ENCODE measurements at regions not wholly inside any gene's neighbourhood (a gene's known extent, or its start where the extent isn't known, plus 50 kb on each side); places are given as distances from the start of the nearest gene placed in this dataset.

DNA sequence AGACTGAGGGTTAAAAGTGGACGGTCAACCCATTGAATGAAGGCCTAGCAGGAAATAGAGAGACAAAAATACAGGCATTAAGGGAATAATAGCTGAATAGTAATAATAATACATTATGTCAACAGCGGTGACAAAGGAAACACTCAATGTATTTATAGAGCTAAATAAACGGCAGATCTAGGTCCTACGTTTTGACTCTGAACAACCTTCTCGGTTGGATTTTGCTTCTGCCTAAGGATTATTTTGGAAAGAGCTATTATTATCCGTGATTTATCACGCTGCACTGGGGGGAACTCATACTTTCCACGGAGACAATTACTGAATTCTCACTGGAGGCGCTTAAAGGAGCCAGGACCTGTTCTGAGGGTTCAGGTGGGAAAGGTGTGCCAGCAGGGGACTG, 118.2 kb upstream of the KIRREL3 start:
- Histone ChIP-seq H3K4me3 (no peak overlapping the region), H3K4me1 (no peaks in the 10 kb centered on the region), H3K27ac (no peak overlapping the region), H3K4me2 (no peak overlapping the region), H3K9me3 (no peaks in the 10 kb centered on the region)
- no peak for FAIRE-seq
- DNase-seq (ENCODE audit: low read depth in 1 of 2, low spot score in 1 of 2) = no peak
- no peak for TF ChIP-seq JUNB (IDR thresholded peaks at IDR 0.05)
- no peak for TF ChIP-seq FOXS1 (CRISPR knock-in tag; IDR thresholded peaks at IDR 0.05)
- no peak for TF ChIP-seq KDM1A (IDR thresholded peaks at IDR 0.05; ENCODE audit: low read depth)
- TF ChIP-seq, protein P1, sequence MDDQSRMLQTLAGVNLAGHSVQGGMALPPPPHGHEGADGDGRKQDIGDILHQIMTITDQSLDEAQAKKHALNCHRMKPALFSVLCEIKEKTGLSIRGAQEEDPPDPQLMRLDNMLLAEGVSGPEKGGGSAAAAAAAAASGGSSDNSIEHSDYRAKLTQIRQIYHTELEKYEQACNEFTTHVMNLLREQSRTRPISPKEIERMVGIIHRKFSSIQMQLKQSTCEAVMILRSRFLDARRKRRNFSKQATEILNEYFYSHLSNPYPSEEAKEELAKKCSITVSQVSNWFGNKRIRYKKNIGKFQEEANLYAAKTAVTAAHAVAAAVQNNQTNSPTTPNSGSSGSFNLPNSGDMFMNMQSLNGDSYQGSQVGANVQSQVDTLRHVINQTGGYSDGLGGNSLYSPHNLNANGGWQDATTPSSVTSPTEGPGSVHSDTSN (IDR thresholded peaks at IDR 0.05) = no peak
- ChIA-PET POLR2A (no interaction called here), CTCF (no interaction called here)
- WGBS (ENCODE audit: missing lambda C conversion rate) = 39% methylated on average over 9 of the region's 9 CpGs
- no peak for ATAC-seq

DNA sequence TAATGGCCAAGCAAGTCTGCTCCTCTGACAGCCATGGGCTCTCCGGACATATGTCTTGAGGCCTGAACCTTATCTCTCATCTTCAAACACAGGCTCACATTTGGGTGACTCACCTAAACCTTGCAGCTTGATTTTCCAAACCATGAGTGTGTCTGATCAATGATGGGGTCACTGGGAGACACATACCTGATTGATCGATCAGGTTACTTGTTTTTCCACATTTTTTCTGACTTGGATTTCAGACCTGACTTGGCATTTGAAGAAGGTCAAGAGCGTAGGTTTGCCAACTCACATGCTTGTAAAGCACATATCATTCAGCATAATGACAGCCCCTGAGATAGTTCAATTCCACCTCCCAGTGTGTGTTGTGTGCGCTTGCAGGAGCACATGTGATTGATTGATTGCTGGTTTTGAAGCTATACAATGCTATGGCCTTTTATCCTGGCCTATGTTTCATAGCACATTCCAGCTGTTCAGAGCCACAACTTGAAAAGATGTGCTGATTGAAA, 116.7 kb upstream of the KIRREL3 start:
- Histone ChIP-seq H3K4me1 (no peaks in the 10 kb centered on the region), H3K4me2 (no peak overlapping the region), H3K9me3 (no peaks in the 10 kb centered on the region), H3K4me3 (no peak overlapping the region), H3K27ac (no peak overlapping the region)
- no peak for FAIRE-seq
- no peak for ATAC-seq
- 43% methylated on average over 4 of the region's 4 CpGs for WGBS (ENCODE audit: missing lambda C conversion rate)
- CTCF ChIA-PET = no interaction called here
- DNase-seq (ENCODE audit: low read depth in 1 of 2, low spot score in 1 of 2) = no peak
- no peak for TF ChIP-seq RCOR1 (IDR thresholded peaks at IDR 0.05; ENCODE audit: low read depth, low read length)
- TF ChIP-seq, protein P2, sequence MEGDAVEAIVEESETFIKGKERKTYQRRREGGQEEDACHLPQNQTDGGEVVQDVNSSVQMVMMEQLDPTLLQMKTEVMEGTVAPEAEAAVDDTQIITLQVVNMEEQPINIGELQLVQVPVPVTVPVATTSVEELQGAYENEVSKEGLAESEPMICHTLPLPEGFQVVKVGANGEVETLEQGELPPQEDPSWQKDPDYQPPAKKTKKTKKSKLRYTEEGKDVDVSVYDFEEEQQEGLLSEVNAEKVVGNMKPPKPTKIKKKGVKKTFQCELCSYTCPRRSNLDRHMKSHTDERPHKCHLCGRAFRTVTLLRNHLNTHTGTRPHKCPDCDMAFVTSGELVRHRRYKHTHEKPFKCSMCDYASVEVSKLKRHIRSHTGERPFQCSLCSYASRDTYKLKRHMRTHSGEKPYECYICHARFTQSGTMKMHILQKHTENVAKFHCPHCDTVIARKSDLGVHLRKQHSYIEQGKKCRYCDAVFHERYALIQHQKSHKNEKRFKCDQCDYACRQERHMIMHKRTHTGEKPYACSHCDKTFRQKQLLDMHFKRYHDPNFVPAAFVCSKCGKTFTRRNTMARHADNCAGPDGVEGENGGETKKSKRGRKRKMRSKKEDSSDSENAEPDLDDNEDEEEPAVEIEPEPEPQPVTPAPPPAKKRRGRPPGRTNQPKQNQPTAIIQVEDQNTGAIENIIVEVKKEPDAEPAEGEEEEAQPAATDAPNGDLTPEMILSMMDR (IDR thresholded peaks at IDR 0.05) = no peak
- no peak for TF ChIP-seq HDAC2 (IDR thresholded peaks at IDR 0.05)
- TF ChIP-seq CHD4 (IDR thresholded peaks at IDR 0.05; ENCODE audit: borderline replicate concordance) = no peak
- TF ChIP-seq, protein P1 (IDR thresholded peaks at IDR 0.05) = no peak
- no peak for TF ChIP-seq EHMT2 (IDR thresholded peaks at IDR 0.05; ENCODE audit: low read depth)
- TF ChIP-seq EHF (CRISPR knock-in tag; IDR thresholded peaks at IDR 0.05) = no peak
- TF ChIP-seq RNF2 (IDR thresholded peaks at IDR 0.05; ENCODE audit: borderline replicate concordance, low read depth) = no peak
- TF ChIP-seq FOXS1 (CRISPR knock-in tag; IDR thresholded peaks at IDR 0.05) = no peak
- TF ChIP-seq, protein P3, sequence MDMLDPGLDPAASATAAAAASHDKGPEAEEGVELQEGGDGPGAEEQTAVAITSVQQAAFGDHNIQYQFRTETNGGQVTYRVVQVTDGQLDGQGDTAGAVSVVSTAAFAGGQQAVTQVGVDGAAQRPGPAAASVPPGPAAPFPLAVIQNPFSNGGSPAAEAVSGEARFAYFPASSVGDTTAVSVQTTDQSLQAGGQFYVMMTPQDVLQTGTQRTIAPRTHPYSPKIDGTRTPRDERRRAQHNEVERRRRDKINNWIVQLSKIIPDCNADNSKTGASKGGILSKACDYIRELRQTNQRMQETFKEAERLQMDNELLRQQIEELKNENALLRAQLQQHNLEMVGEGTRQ (IDR thresholded peaks at IDR 0.05) = no peak
- no peak for TF ChIP-seq ZC3H11A (IDR thresholded peaks at IDR 0.05)
- TF ChIP-seq, protein P4, sequence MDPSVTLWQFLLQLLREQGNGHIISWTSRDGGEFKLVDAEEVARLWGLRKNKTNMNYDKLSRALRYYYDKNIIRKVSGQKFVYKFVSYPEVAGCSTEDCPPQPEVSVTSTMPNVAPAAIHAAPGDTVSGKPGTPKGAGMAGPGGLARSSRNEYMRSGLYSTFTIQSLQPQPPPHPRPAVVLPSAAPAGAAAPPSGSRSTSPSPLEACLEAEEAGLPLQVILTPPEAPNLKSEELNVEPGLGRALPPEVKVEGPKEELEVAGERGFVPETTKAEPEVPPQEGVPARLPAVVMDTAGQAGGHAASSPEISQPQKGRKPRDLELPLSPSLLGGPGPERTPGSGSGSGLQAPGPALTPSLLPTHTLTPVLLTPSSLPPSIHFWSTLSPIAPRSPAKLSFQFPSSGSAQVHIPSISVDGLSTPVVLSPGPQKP (IDR thresholded peaks at IDR 0.05; ENCODE audit: low read depth, low read length) = no peak
- no peak for TF ChIP-seq KDM5A (IDR thresholded peaks at IDR 0.05)
- POLR2A ChIA-PET = no interaction called here

DNA sequence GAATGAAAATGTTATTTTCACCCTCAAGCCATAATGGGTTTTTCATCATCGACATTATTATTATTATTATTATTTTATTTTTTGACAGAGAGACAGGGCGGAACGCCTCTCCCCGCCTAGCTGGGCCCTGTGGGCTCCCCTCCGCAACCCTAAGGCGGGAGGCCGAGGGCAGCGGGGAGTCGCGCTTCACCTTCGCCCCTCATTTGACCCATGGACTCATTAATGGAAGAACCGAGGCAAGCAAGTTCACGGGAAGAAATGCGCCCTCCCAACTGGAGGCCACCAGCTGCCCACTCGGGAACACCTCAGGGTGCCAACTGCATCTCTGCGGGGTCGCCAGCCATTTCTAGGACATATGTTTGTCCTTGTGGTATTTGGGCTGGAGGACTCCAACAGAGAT, 115.3 kb upstream of the KIRREL3 start:
- no peak for FAIRE-seq
- H3K27ac ChIP-seq = no peak overlapping the region
- H3K9me3 ChIP-seq = no peaks in the 10 kb centered on the region
- CTCF ChIA-PET = no interaction called here
- POLR2A ChIA-PET = no interaction called here
- WGBS (ENCODE audit: missing lambda C conversion rate) = 24% methylated on average over 11 of the region's 17 CpGs
- H3K4me1 ChIP-seq = no peaks in the 10 kb centered on the region
- TF ChIP-seq ZC3H11A (IDR thresholded peaks at IDR 0.05) = no peak
- ATAC-seq = no peak
- H3K4me3 ChIP-seq = no peak overlapping the region
- no peak for DNase-seq (ENCODE audit: low read depth in 1 of 2, low spot score in 1 of 2)
- no peak overlapping the region for H3K4me2 ChIP-seq
